NOMO-1 treated with DMSO at 0.1 percent for 48 hours (cell line): ENCODE measurements at regions not wholly inside any gene's neighbourhood (a gene's known extent, or its start where the extent isn't known, plus 50 kb on each side); places are given as distances from the start of the nearest gene placed in this dataset.
A peak's percentile ranks its signal among the peaks of the same experiment; 100 is the strongest.
"Not testable (repeated sequence)": the region's sequence is repeated elsewhere in the genome, so short reads cannot be mapped to it uniquely, and the experiment has no call there.

ENCODE experiments used
- DNase-seq: peaks from one replicate; lab custom pipeline; 2025; ENCODE audit not compliant: unreplicated experiment; lab: John Stamatoyannopoulos, UW

- no peak for DNase-seq
These were observed 135.9 kb upstream of the ATP2B1 start for GRCh38 chr12:89844539-89844938.

GRCh38 chr12:89840162-89840922 is 131.7 kb upstream of the ATP2B1 start:
- DNase-seq = peak; percentile 73

GRCh38 chr12:89839444-89839843 is 130.8 kb upstream of the ATP2B1 start:
- no peak for DNase-seq

GRCh38 chr12:89838833-89839232 is 130.2 kb upstream of the ATP2B1 start:
- DNase-seq = no peak

GRCh38 chr12:89836026-89836425 is 127.4 kb upstream of the ATP2B1 start:
- no peak for DNase-seq

GRCh38 chr12:89834676-89835075 is 126.0 kb upstream of the ATP2B1 start:
- no peak for DNase-seq

GRCh38 chr12:89833337-89834252 is 125.0 kb upstream of the ATP2B1 start:
- no peak for DNase-seq

- DNase-seq = no peak
These were observed 123.7 kb upstream of the ATP2B1 start for GRCh38 chr12:89832336-89832735.

- DNase-seq = no peak
These were observed 122.9 kb upstream of the ATP2B1 start for GRCh38 chr12:89831310-89832095.

GRCh38 chr12:89829434-89829975 is 120.9 kb upstream of the ATP2B1 start:
- no peak for DNase-seq

- DNase-seq = no peak
These were observed 119.9 kb upstream of the ATP2B1 start for GRCh38 chr12:89828575-89828974.

- no peak for DNase-seq
These were observed 119.0 kb upstream of the ATP2B1 start for GRCh38 chr12:89827592-89827991.

- DNase-seq = no peak
These were observed 117.8 kb upstream of the ATP2B1 start for GRCh38 chr12:89826468-89826867.

- DNase-seq = no peak
These were observed 117.2 kb upstream of the ATP2B1 start for GRCh38 chr12:89825591-89826449.

GRCh38 chr12:89824822-89825221 is 116.2 kb upstream of the ATP2B1 start:
- no peak for DNase-seq

GRCh38 chr12:89822992-89823391 is 114.4 kb upstream of the ATP2B1 start:
- not testable (repeated sequence) for DNase-seq

- DNase-seq = no peak
These were observed 113.3 kb upstream of the ATP2B1 start for GRCh38 chr12:89821896-89822295.

- no peak for DNase-seq
These were observed 109.0 kb upstream of the ATP2B1 start for GRCh38 chr12:89817501-89818226.

- no peak for DNase-seq
These were observed 106.6 kb upstream of the ATP2B1 start for GRCh38 chr12:89815225-89815624.
